Activated CD4-positive, alpha-beta T cell treated with anti-CD3 and anti-CD28 coated beads, Interleukin-2, Interleukin-4, amounts not matched to agents 100 ng/mL and 50 ng/mL, durations not matched to agents 16 hours and 8 hours (primary cell): ENCODE measurements at regions not wholly inside any gene's neighbourhood (a gene's known extent, or its start where the extent isn't known, plus 50 kb on each side); places are given as distances from the start of the nearest gene placed in this dataset.

Experiments used
- DNase-seq: peaks from one replicate; pipeline ENCODE4 v3.0.0-alpha.2; 2020; ENCODE audit warnings: low spot score

DNA sequence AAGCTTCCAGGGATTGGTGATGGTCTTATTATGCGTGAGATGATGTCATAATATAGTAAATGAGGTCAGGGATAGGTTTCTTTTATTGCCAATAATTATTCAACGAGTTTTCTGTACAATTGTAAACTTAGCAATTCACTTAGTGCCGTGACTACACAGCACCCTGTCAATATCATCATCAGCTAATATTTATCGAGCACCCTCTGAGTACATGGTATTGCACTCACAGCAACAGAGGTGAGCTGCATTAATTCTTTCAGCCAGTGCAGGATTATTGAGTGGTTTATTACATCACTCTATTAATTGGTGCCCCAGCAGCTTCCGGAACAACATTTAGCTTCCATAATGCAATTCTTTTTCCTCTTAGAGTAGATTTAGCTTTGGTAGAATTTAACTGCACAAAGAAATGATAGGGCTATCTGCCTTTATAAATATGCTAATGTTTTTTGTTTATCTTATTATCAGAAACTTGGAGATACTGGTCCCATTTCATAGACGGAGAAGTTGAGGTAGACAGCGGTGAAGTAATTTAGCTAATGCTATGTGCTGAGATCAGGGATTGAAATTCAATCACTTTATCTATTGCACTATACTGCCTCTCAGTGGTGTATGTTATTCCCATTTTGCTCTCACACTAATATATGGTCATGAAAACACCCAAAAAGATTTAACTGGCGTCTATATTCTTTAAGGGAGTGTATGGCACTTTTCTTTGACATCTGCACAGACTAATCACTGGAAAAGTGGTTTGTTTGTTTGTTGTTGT is 726.1 kb upstream of the WWC1 start:
- DNase-seq, result no peak

DNA sequence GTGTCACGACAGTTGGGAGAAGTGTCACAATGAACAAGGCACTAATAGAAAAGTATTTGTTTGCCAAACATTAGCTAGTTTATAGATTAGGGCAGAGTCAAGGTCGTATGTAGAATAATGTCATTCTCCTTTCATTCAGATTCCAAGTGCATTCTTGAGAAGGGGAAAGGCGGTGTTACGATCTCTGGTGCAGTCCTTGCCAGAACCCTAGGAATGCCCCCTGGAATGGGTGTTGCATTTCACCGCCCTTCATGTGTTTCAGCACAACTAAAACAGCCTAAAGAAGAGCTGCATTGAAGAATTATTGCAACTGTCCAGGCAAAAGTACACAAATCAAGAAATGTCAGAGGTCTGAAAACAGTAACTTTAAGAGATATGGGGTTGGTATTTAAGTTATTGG is 721.0 kb upstream of the WWC1 start:
- no peak for DNase-seq

DNA sequence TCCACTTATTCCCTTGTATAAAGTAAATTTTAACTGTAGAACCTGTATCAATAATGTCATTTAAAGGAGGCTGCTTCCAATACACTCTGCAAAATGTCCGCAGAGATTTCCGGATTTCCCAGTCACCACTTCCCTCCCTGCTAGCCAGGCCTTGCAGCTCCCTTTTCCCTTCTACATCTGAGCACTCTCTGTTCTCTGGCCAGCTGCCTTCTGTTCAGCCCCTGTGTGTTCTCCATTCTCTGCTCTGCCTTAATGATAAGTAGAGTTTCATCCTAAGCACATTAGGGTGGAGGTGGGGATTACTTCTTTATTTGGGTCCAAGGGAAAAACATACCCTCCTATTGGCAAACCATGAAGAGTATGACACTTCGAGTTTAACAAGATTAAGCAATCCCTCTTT is 719.6 kb upstream of the WWC1 start:
- no peak for DNase-seq

DNA sequence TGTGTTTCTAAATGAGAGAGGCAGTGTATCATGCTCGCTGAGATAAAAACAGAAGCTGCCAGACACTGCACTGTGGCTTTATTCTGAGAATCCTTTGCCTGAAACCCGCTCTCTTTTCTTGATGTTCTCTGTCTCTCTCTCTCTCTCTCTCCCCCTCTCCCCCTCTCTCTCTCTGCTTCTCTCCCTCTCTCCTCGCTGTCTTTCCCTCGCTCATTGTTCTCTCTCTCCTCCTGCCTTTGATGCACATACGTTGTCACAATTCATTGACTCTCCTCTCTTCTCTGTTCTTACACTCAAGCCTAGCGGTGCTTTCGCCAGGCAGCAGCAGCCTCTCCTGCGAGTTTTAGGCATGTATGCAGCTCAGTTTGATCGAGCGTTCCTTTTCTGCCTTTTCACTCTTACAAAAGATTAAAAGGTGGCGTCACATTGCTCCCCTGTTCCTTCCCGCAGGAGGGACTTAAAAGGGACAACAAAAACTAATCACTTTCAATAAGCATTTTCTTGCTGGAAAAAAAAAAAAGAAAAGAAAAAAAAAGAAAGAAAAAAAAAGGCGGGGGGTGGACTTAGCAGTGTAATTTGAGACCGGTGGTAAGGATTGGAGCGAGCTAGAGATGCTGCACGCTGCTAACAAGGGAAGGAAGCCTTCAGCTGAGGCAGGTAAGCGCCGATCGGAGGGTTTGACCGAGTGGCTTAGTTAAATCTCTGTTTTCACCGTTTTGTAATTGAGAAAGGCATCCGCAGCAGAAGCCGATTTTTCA is 717.9 kb upstream of the WWC1 start:
- DNase-seq, result no peak

DNA sequence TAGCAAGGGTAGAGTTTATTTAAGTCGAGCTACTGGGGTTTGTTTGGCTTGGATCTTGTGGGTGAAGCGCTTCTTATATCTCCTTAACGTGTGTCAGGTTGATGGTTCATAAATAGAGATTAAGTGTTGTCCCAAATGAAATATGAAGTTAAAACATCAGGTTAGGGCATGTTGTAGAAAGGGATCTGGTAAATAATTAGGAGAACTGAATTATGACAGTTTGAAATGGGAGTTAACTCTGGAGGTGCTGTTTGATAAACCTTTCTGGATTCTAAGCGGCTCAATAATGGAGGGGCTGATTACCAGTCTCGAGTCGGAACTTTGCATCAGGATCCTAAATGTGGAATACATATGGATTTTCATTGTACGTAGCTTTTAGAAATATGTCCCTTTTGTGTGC is 717.0 kb upstream of the WWC1 start:
- no peak for DNase-seq

DNA sequence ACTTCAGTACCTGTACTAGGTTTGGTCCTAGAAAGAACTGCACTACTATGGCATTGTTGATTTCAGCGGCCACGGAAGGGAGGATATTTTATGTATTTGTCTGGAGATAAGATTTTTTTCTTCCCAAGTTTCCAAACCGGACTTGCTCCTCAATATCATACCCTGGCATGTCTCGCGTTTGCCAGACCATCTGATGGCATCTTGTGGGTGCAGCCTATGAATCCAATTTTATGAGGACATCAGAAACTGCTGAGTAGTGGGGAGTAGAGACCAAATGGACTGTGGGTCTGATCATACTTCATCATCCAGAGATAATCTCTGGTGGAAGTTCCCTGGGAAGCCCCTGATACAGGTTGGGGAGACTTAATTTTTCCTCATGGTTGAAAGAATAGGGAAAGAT is 716.1 kb upstream of the WWC1 start:
- DNase-seq, result no peak

DNA sequence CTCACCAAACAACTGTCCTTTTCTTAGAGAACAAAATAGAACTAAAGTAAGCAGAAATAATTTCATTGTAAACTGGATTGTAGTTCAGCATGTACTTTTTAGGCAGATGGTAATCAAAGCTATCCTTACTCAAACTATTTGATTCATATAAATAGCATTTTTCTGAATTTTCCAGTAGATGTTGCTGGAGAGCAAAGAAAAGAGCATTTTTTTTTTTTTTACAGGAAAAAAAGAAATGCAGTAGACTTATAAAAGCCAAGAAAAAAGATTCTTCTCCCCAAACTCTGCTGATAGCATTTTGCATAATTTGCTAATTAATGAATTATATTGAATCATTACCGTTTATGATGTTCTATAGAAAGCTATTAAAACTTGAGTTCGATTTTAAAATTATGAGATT is 715.3 kb upstream of the WWC1 start:
- no peak for DNase-seq

DNA sequence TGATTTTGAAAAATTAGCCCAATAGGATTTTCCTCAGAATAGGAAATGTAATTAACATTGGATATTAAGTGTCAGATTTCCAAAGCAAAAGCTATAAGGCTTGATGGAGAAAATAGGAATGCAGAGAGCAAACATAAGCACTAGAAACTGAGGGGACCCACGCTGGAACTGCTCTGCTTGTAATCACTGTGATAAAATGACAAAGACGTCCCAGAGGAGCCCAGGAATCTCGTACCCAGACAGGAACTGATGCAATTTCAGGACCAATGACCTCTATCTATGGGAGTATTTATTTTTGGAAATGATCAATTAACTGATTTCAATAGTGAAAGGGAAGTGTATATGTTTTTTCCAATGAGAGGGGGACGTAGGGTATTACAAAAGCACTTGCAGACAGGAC is 714.5 kb upstream of the WWC1 start:
- DNase-seq, result no peak

DNA sequence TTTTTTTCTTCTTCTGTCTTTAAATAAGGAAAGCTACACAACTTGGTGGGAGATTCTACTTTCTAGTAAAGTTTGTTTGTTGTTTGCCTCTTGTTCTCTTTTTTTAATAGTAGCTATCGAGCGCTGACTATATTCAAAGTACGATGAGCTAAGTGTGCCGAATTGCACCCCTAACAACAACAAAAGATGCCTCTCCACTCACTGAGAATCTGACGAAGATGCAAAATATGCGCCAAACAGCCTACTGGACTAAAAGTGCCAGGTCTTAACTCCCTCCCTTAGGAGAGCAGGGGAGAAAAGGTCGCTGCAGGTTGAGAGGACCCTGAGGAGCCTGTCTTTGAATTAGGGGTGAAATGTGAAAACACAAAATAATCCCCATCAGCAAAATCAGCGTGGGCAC is 713.8 kb upstream of the WWC1 start:
- DNase-seq, result no peak

DNA sequence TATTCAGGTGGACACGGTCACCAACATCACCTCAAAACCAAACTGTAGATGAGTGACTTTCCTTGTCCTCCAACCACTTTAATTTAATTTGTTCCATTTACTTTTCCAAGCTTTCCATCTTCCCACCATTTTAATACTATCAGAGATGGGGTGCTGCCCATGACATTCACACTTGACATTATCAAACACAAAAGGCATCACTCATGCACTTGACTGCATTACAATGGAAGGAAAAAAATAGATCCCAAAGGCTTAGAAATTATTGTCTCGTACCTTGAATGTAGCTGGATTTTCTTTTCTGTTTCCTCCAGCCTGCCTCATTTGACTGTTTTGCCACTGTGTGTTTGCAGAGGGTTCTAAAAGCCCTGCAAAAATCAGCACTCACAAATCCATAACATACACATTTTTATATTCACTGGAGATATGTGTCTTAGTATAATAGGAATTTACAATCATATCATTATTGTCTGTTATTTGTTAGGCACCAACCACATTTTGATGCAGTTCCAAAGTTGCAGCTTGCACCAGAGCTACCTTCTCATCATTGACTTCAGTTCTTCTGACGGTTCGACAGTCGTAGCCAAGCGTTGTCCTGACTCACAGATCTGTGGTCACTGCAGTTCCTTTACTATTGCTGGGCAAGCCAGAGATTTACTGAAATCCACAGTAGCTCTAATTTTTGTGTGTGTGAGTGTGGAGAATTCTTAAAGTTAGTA is 712.3 kb upstream of the WWC1 start:
- no peak for DNase-seq

DNA sequence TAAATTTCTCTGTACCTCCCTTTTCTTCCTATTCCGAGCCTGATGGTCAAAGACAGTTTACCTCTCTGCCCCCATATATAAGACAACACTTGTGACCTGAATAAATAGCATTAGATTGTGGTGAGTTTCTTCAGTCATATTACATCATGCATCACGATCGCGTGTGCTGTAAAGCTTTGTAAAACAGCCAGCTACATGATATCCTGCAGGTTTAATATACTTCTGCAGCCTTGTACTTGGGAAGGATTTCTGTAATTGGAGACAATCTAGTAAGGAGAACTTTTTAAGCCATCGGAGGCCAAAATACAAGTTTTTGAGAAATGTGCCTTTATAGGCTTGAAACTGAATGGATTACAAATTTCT is 711.8 kb upstream of the WWC1 start:
- no peak for DNase-seq

DNA sequence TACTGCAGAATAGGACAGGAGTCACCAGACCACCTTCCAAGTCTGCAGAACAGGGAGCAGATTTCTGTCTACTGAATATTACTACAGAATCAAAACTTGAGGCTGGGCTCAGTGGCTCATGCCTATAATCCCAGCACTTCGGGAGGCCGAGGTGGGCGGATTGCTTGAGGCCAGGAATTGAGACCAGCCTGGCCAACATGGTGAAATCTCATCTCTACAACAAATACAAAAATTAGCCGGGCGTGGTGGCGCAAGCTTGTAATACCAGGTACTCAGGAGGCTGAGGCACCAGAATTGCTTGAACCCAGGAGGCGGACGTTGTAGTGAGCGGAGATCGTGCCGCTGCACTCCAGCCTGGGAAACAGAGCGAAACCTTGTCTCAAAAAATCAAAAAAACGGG is 710.8 kb upstream of the WWC1 start:
- no peak for DNase-seq

DNA sequence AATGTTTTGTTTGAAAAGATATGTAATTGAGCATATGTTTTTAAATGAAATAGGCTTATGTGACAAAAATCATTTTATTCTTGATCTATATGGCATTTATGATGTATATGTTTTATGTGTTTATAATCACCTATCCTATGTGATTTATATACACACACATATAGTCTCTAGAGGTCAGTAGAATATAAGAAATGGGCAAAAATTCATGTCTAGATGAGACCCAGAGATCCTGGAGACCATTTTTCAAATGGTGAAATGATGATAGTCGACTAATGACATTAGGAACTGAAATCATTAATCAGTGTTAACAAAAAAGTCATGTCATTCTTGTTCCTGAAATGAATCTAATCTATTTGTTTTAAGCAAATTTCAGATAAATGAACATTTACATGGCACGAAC is 709.2 kb upstream of the WWC1 start:
- no peak for DNase-seq

DNA sequence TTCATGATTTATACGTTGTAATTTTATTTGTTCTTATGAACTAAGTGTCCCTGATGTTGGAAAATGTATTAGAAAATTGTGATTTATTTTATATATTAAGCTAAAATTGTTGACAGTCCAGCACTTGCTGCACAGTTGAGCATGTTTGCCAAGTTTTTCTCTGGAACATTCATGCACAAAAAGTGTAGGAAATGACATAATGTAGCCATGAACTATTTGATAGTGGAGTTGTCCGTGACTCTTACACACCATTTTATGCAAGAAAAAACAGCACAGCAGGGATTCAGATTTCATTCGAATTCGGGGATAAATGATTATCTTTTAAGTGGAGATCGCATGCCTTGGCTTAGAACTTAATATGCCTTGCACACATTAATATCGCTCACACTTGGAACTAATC is 708.6 kb upstream of the WWC1 start:
- no peak for DNase-seq

DNA sequence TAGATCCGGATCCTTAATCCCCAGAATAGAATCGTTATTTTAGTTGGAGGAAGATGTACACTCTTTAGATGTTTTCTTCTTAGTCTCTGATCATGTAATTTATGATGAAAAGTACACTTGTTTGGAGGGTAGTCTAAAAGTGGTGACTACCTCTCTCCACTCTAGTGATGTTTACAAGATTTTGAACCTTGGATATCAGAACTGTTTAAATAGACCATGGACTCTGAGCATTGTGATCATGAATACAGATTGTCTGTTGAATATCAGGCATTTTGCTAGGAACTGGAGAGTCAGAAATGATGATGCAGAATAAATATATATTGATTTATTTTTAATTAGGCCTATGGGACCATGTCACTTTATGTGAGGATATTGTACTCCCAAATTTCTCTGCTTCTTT is 706.3 kb upstream of the WWC1 start:
- no peak for DNase-seq

DNA sequence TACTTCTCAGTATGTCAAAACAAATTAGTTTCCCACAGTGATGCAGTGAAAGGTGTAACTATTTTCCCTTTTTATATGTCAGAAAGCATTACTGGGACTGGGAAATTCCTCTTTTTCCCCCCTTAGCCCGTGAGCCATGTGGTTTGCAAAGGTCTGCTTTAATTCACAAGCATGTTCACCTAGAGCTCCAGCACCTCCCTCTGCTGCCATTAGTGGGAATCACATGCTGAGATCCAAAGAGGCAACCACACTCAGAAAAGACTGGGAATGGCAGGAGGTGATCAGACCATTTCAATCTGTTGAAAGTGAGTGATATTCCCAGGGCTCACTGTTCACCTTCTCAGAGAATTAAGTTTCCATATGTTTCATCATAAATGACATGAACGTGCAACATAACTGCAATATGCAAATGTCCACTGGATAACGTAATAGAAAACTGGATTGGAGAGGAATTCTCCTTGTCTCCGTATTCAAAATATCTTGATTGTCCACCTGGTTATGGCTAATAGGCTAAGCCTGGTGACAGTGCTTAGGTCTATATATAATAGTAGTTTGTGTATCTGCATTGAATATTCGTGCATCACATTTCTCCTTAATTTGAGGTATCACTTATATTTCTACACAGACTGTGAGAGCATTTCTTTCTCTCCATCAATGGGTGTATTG is 703.5 kb upstream of the WWC1 start:
- no peak for DNase-seq

DNA sequence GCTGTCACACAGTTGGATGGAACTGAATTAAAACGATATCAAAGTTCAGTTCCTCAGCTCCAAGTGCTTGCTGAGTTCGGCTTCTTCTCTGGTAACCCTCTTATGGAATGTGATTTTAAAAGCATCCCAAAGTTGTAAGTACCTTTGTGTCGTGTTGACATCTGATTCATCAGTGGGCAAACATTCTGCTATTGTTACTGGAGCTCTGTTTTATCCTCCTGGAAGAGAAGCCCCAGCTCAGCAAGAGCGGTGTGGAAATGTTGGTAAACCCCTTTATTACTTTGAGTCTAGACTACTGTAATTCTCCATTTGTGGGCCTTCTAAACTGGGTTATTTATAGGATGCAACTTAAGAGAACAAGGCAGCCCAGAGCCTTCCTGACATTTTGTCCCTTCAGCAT is 699.3 kb upstream of the WWC1 start:
- DNase-seq, result no peak

DNA sequence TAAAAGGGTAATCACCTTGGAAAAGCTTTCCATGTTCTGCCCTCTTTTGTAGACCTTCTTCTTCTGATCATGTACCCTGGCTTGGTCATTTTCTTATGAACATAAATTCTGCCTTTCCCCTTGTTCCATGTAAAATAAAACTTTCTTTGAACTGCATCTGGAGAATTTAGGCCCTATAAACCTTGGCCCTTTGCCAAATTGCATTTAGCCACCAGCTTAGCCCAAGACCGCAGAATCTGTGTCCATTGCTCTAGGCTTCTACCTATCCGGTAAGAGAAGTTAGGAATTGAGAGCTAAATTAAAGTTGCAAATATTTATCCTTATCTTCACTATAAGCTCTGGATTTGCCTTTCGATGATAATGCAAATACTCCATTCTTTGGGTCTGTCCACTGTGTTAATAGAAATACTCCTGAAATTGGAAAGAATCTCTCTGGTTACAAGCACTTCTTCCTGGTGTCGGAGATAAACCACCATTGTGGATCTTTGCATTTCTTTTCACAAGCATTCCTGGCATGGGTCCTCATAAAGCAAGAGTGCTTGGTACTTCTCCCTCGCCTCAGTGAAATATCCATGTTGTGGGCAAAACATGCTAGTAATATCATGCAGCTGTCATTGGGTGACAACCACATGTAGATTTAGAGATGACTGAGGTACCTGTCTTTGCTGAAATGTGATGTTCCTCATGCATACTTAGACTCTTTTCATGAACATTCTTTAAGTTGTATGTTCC is 698.0 kb upstream of the WWC1 start:
- DNase-seq, result no peak

DNA sequence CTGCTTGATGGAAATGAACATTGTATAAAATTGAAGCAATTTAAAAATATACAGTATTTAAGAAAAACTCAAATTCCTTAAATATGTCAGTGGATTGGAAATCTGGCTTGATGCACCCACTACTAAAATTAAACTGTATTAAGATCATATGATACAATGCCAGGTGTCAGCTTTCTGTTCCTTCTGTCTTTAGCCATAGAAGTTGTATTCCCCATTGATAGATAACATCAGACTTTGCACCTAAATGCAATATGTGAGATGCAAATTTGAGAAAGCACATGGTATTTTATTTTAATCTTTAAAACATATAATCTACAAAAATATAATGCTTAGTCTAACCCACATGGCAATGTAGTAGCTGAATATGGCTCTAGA is 697.4 kb upstream of the WWC1 start:
- DNase-seq, result no peak

DNA sequence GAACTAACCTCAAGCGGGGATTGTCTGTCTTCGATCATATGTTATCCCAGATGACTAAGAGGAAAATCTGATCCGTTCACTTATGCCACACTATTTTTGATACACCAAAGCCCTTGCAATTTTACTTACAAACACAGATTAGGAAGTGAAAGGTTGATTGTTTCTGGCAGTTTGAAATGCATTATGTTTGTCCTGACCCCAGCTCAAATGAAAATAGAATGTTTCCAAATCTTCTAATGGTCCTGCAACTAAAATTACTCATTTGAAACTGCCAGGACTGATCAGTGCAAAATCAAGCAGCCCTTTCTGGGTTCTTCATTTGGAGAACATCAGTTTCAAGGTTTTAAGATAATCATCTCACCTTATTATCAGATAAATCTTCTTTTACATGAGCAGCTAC is 696.7 kb upstream of the WWC1 start:
- no peak for DNase-seq

DNA sequence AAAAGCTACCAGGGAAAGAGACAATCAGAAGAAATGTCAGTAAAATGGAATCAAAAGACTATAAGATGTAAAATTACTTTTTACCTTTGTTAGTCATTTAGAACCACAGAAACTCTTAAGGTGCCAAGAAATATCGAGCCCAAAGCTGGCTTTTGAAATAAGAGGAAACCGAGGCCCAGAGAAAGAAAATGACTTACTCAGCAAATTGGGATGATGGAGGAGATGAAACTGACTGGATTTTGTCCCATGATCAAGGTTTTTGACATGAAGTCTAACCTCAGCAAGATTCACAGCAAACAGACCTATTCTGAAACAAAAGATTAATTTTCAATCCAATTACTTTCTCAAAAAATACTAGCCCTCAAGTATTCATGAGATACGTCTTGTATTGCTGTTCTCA is 696.2 kb upstream of the WWC1 start:
- DNase-seq, result no peak

DNA sequence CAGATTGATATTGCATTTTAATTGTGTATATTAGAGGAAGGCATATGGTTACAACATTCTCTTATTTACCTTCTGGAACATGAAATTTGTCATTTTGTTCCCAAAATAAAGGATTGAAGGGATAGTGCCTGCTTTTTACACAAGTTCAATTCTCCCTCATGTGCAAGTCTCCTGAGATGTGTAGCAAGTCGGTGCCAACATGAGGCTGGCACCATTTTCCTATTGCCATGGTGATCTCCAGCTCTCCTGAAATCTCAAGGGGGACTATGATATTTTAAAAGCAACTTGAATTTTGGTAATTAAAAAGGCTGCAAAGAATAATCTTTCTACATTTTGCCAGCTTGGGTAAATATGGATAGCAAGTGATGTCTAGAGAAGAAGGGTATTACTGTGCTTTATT is 693.3 kb upstream of the WWC1 start:
- DNase-seq, result no peak
